Heart left ventricle (tissue), 13 donors: ENCODE measurements at regions not wholly inside any gene's neighbourhood (a gene's known extent, or its start where the extent isn't known, plus 50 kb on each side); places are given as distances from the start of the nearest gene placed in this dataset.

ENCODE experiments used
- CTCF ChIP-seq, 12 donors: fragments of 200-600 bp; sonication (generic) in 4 of 12; IDR thresholded peaks; one replicate each; pipeline versions ENCODE4 v1.5.0 to v1.8.0; 2018 to 2022; ENCODE audit warnings: antibody characterized with exemption in 12 of 12, mild to moderate bottlenecking in 5 of 12
- POLR2A ChIP-seq, 2 donors: fragments of 450-650 bp; IDR thresholded peaks; one replicate each; pipeline ENCODE4 v1.6.1; 2017; ENCODE audit warnings: antibody characterized with exemption in 2 of 2, mild to moderate bottlenecking in 2 of 2, moderate library complexity in 2 of 2
- donor health status: ischemic (EF 13 %, LVEDD 7.1; RV severe dilation, severe dysfunction).
- donor health status: DM: no; HTN: yes; CAD: no.
- donor health status: DM: no; HTN: no; CAD: no.
- donor health status: ischemic (EF 25% LVEDD 6.9; RV normal size, moderate dysfunction).
- donor health status: ischemic (EF 25% LVEDD 5.7; RV mildly dilated, moderate dysfunction).
- donor health status: ischemic (EF 35%, LVEDD 5.7; RV mildly dilated, moderate dysfunction).
- donor health status: nonischemic (EF 11% LVEDD 7.7; RV severe dilation, severe dysfunction).
- donor health status: DM: yes; HTN: yes; CAD: no.
- donor health status: PGD.
- donor health status: ischemic (EF 29% LVEDD 5.4; RV normal size, mild dysfunction).
- donor health status: nonischemic (EF 23%, LVEDD 6.1; RV moderate dilation, normal function).

- TF ChIP-seq CTCF (IDR thresholded peaks at IDR 0.05) (no peak), POLR2A (IDR thresholded peaks at IDR 0.05) (no peak)
Measured at GRCh38 chr20:62587757-62588402, 54.4 kb upstream of the SLCO4A1 start.
